PC-9 (cell line): ENCODE measurements at regions not wholly inside any gene's neighbourhood (a gene's known extent, or its start where the extent isn't known, plus 50 kb on each side); places are given as distances from the start of the nearest gene placed in this dataset.

Experiments
- EZH2 ChIP-seq: fragments of 200-600 bp; sonication (generic); IDR thresholded peaks from 2 replicates; pipeline ENCODE4 v1.8.0; 2017; ENCODE audit warnings: antibody characterized with exemption, low read depth
- TF ChIP-seq, protein P1 (sequence below): fragments of 200-600 bp; sonication (generic); conservative IDR thresholded peaks from 2 replicates; pipeline ENCODE4 v1.6.1; 2017; ENCODE audit warnings: mixed run types, antibody characterized with exemption, mild to moderate bottlenecking, moderate library complexity

DNA sequence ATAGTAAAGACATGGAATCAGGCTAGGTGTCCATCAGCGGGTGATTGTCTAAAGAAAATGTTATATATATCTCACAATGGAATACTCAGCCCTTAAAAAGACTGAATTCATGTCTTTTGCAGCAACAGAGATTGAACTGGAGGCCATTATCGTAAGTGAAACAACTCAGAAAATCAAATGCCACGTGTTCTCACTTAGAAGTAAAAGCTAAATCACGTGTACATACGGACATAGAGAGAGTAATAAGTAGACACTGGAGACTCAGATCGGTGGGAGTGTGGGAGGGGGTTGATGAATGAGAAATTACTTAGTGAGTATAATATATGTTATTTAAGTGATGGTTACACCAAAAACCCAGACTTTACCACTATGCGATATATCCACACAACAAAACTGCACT lies 266.3 kb upstream of the PPFIA2 start:
- TF ChIP-seq, protein P1, sequence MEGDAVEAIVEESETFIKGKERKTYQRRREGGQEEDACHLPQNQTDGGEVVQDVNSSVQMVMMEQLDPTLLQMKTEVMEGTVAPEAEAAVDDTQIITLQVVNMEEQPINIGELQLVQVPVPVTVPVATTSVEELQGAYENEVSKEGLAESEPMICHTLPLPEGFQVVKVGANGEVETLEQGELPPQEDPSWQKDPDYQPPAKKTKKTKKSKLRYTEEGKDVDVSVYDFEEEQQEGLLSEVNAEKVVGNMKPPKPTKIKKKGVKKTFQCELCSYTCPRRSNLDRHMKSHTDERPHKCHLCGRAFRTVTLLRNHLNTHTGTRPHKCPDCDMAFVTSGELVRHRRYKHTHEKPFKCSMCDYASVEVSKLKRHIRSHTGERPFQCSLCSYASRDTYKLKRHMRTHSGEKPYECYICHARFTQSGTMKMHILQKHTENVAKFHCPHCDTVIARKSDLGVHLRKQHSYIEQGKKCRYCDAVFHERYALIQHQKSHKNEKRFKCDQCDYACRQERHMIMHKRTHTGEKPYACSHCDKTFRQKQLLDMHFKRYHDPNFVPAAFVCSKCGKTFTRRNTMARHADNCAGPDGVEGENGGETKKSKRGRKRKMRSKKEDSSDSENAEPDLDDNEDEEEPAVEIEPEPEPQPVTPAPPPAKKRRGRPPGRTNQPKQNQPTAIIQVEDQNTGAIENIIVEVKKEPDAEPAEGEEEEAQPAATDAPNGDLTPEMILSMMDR = no peak
- no peak for TF ChIP-seq EZH2
